GM18519 (cell line): ENCODE measurements at regions not wholly inside any gene's neighbourhood (a gene's known extent, or its start where the extent isn't known, plus 50 kb on each side); places are given as distances from the start of the nearest gene placed in this dataset.

Source experiments
- ATAC-seq: cut with Tn5 transposase; IDR thresholded peaks from one replicate; pipeline ENCODE4 v1.9.1; 2021; ENCODE audit warnings: mild to moderate bottlenecking, moderate library complexity; ENCODE audit not compliant: unreplicated experiment, low FRiP score

DNA sequence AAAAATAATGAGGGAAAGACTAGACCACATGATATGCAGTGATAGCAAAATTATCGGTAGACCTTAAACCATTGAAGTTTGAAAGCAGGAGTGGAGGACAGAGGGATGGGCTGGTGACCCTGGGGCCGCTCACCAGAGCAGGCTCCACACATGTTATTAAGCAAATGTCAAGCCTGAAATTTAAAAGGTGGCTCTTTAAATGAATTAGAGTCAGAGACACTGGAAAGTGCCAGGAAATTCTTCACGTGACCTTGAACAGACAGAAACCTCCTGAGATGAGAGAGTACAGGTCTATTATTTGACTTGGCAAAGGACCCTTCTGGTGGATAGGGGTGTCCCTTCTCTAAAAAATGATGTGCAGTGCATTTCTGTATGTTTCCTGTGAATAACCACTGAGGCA is 111.0 kb upstream of the CPEB4 start:
- ATAC-seq: no peak

- no peak for ATAC-seq
These were observed 110.5 kb upstream of the CPEB4 start for GRCh38 chr5:173777674-173778073.

DNA sequence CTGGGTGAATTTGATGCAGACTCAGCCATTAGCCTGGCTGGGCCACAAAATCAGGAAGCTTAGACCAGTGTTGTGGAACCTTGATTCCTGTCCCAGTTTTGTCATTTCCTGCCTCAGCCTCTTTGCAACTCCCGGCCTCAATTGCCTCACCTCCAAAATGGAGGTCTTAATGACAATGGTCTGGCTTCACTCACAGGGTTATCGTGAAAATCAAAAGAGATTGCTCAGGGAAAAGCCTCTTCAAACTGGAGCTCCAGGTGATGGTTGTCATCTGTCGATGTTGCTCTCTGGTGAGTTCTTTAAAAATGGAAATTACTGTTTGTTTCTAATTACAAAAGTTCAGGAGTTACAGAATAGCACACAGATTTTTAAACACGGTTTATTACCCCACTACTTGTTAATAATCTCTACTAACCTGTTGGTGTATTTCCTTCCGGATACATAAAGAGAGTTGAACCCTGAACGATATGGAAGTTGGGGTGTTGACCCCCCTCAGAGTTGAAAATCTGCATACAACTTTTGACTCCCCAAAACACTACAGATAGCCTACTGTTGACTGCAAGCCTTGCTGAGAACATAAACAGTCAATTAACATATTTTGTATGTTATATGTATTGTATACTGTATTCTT is 109.9 kb upstream of the CPEB4 start:
- ATAC-seq: no peak

GRCh38 chr5:173778784-173779304 is 109.3 kb upstream of the CPEB4 start:
- no peak for ATAC-seq

- no peak for ATAC-seq
These were observed 107.6 kb upstream of the CPEB4 start for GRCh38 chr5:173780235-173781234.

DNA sequence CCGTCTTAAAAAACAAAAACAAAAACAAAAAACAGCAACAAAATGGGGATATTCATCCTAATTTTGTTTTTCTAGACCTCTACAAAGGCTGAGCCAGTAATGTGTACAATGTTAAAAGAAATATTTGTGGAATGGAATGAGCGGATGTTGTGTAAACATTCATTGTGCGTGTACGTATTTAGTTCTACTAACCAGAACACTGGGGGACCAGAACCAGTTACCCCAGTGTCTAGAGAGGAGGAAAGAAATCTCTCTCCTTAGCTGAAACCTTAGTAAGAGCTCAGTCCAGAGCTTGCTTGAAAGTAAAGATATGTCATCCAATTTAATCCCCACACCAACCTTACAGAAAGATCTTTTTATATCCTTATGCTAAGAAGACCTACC is 106.7 kb upstream of the CPEB4 start:
- no peak for ATAC-seq

DNA sequence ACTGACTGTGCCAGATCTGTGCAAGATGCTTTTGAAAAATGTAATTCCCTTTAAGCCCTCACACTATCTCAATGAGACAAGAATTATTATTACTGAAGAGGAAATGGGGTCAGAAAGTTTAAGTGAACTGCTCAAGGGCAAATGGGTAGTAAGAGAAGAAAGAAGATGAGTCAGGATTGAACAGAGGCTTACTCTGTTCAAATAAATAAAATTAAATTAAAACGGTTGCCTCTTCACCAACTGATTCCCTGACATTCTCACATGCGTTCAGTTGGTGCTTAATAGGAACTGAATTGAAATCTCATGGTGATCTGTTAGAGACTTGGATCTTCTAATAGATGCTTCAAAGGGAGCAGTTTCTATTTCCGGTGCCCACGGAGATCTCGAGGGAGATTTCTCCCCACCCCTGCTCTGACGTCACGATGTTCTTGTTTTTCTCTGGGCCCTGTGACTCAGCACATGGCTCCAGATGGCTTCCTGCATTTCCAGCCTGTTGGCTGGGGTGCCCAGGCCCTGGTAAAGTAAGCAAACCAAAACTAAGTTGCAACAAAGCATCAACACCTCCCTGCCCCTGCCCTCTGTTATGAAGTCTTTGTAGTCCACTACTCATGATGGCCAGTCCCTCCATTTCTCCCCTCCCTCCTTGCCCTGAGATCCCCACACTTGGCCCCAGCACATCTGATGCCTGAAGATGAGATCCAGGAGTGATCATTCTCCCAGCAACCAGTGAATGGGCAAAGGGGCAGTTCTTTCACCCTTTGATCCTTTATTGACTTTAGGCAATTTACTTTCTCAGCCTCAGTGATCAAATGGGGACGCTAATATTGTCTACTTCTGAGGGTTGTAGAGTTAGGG is 106.1 kb upstream of the CPEB4 start:
- ATAC-seq: no peak

DNA sequence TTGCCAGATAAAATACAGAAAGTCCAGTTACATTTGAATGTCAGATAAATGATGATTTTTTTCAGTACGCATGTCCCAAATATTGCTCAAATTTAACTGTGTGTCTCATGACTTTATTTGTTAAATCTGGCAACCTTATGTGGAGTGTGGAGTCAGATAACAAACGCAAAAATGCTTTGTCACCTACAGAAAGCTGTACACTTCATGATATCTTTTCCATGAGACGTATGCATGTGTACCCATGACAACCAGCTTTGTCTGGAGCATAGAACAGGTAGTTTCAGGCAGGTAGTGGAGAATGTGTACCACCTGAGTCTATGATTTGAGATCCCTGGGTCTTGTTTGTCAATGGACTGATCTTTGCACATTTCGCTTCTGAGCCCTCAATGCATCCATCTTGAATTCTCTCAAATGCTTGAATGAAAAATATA is 105.5 kb upstream of the CPEB4 start:
- ATAC-seq: no peak

DNA sequence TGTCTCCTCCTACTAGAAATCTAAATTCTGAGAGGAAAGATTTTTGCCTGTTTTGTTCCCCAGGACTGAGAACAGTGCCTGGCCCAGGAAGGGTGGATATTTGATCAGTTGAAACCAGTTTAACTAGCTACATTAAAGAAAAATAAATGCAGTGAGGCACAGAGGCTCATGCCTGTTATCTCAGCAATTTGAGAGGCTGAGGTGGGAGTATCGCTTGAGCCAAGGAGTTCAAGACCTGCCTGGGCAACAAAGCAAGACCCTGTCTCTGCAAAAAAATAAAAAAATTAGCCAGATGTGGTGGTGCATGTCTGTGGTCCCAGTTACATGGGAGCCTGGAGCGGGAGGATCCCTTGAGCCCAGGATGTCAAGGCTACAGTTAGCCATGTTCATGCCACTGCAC is 104.8 kb upstream of the CPEB4 start:
- no peak for ATAC-seq

- no peak for ATAC-seq
These were observed 102.7 kb upstream of the CPEB4 start for GRCh38 chr5:173785400-173785799.

DNA sequence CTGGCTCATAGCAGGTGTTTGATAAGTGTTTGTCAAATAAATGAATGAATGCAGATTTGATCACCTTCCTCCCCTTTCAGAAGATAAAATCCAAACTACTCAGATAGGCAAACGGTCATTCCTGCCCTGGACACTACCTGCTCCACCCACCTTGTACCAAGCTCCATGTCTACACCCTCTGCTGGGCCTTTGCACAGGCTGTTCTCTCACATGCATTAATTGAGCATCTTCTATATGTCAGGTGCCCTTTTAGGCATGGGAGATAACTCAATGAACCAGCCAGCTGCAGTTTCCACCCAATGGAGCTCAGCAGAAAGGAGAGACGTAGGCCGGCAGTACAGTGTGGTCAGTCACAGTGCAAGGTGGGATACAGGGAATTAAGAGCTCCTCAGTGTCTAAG is 102.3 kb upstream of the CPEB4 start:
- no peak for ATAC-seq

- no peak for ATAC-seq
These were observed 101.6 kb upstream of the CPEB4 start for GRCh38 chr5:173786286-173787187.

GRCh38 chr5:173789031-173789920 is 98.9 kb upstream of the CPEB4 start:
- no peak for ATAC-seq

GRCh38 chr5:173790177-173790719 is 97.9 kb upstream of the CPEB4 start:
- no peak for ATAC-seq

- ATAC-seq: no peak
These were observed 97.2 kb upstream of the CPEB4 start for GRCh38 chr5:173790836-173791546.

- ATAC-seq: no peak
These were observed 96.3 kb upstream of the CPEB4 start for GRCh38 chr5:173791878-173792277.

- ATAC-seq: no peak
These were observed 95.2 kb upstream of the CPEB4 start for GRCh38 chr5:173792781-173793547.
